ENCODE measurements at regions not wholly inside any gene's neighbourhood (a gene's known extent, or its start where the extent isn't known, plus 50 kb on each side); places are given as distances from the start of the nearest gene placed in this dataset.

DNA sequence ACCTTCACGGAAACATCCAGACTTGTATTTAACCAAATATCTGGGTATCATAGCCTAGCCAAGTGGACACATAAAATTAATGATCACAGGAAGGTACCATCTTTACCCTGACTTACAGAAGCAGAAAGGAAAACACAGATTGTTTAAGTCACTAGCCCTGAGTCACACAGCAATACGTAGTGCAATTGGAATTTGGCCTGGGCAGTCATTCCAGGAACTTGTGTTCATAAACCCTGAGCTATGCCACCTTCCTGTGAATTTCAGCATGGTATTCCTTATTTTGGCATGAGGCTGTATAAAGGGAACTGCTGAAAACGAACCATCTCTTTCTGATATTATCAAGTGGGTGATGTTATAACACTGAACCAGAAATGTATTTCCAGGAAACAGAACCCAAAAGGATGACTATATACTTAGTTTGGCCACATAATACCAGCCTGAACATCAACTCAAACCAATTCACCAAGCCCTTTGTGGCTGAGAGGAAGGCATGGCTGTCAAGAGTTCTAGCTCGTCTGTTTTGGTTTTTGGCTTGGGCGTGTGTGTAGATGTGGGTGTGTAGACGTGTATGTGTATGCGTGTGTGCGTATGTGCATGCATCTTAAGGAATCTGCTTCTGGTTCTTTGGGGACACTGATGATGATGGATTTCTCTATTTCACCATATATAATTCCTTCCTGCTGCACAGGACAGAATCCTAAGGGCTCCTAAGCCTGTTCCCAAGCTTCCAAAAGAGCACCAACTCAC is 533.4 kb upstream of the ID2 start:
- no peak overlapping the region for H3K4me3 Mint-ChIP-seq
- Histone ChIP-seq H3K36me3 (ENCODE audit: control insufficient read depth, insufficient read depth, low read length) (no peaks in the 10 kb centered on the region), H3K4me1 (ENCODE audit: control insufficient read depth, insufficient read depth, low read length) (no peaks in the 10 kb centered on the region), H3K4me3 (ENCODE audit: low read length) (no peak overlapping the region), H3K9me3 (ENCODE audit: control insufficient read depth, low read length) (no peaks in the 10 kb centered on the region), H3K9ac (ENCODE audit: extremely low read depth, low read length, poor library complexity, severe bottlenecking) (no peak overlapping the region), H3K27me3 (ENCODE audit: control insufficient read depth, insufficient read depth, low read length, poor library complexity, severe bottlenecking) (no peaks in the 10 kb centered on the region), H3K27ac (ENCODE audit: low read depth, low read length) (no peak overlapping the region)
- H3K36me3 Mint-ChIP-seq (ENCODE audit: low read depth) = no peaks in the 10 kb centered on the region
- H3K27ac Mint-ChIP-seq = no peak overlapping the region
- DNase-seq = no peak
- H3K9me3 Mint-ChIP-seq = no peaks in the 10 kb centered on the region
- H3K27me3 Mint-ChIP-seq (ENCODE audit: insufficient read depth) = no peaks in the 10 kb centered on the region
- WGBS, 2 experiments (ENCODE audit: insufficient coverage in 1 of 2, insufficient read length in 1 of 2) = 91 to 100% methylated on average over 2 to 6 of the region's 8 CpGs
- TF ChIP-seq, protein P1, sequence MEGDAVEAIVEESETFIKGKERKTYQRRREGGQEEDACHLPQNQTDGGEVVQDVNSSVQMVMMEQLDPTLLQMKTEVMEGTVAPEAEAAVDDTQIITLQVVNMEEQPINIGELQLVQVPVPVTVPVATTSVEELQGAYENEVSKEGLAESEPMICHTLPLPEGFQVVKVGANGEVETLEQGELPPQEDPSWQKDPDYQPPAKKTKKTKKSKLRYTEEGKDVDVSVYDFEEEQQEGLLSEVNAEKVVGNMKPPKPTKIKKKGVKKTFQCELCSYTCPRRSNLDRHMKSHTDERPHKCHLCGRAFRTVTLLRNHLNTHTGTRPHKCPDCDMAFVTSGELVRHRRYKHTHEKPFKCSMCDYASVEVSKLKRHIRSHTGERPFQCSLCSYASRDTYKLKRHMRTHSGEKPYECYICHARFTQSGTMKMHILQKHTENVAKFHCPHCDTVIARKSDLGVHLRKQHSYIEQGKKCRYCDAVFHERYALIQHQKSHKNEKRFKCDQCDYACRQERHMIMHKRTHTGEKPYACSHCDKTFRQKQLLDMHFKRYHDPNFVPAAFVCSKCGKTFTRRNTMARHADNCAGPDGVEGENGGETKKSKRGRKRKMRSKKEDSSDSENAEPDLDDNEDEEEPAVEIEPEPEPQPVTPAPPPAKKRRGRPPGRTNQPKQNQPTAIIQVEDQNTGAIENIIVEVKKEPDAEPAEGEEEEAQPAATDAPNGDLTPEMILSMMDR (conservative IDR thresholded peaks at IDR 0.05) = no peak
- H3K4me1 Mint-ChIP-seq = no peaks in the 10 kb centered on the region

DNA sequence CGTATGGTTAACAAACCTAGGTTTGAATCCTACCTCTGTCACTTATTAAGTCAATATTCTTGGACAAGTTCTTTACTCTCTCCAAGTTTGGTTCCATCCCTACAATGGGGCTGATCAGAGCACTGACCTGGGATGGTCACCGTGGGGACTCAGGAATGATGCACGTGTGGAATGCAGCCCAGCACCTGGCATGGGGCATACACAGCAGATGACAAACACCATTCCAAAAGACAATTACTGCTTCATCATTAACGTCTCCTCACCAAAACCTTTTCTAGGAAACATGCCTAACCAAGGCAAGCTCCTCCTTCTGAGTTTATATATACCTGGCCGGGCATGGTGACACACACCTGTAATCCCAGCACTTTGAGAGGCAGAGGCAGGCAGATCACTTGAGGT is 532.9 kb upstream of the ID2 start:
- Mint-ChIP-seq H3K27me3 (ENCODE audit: insufficient read depth) (no peaks in the 10 kb centered on the region), H3K9me3 (no peaks in the 10 kb centered on the region), H3K4me1 (no peaks in the 10 kb centered on the region), H3K4me3 (no peak overlapping the region), H3K36me3 (ENCODE audit: low read depth) (no peaks in the 10 kb centered on the region), H3K27ac (no peak overlapping the region)
- DNase-seq = no peak
- H3K36me3 ChIP-seq (ENCODE audit: control insufficient read depth, insufficient read depth, low read length) = no peaks in the 10 kb centered on the region
- no peaks in the 10 kb centered on the region for H3K4me1 ChIP-seq (ENCODE audit: control insufficient read depth, insufficient read depth, low read length)
- TF ChIP-seq, protein P1 (conservative IDR thresholded peaks at IDR 0.05) = no peak
- no peak overlapping the region for H3K4me3 ChIP-seq (ENCODE audit: low read length)
- no peaks in the 10 kb centered on the region for H3K27me3 ChIP-seq (ENCODE audit: control insufficient read depth, insufficient read depth, low read length, poor library complexity, severe bottlenecking)
- no peak overlapping the region for H3K27ac ChIP-seq (ENCODE audit: low read depth, low read length)
- 83 to 96% methylated on average over 3 to 5 of the region's 5 CpGs for WGBS, 2 experiments (ENCODE audit: insufficient coverage in 1 of 2, insufficient read length in 1 of 2)
- H3K9me3 ChIP-seq (ENCODE audit: control insufficient read depth, low read length) = no peaks in the 10 kb centered on the region
- no peak overlapping the region for H3K9ac ChIP-seq (ENCODE audit: extremely low read depth, low read length, poor library complexity, severe bottlenecking)

DNA sequence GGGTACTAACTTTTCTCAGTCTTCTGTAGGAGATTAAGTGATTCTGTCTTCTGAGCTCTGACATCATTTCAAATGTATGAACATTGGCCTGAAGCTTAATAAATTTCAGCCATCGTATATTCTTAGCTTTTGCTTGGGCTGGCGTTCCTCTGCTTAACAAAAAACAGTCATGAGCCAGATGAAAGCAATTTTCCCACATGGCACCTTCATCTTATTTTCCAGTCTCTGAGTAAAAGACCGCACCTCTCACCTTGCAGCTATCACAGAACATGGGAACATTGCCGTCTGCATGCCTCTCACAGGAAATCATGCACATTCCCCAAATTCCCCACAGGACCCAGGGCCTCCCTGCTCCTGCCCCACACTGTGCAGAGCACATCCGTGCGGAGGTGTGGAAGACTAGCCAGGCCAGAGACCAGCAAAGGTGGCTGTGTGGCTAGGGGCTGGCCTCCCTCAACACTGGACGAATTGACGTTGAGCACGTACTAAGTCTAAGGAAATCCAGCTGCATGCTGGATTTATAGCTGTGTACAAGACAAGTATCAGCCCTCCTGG is 531.8 kb upstream of the ID2 start:
- no peaks in the 10 kb centered on the region for H3K36me3 Mint-ChIP-seq (ENCODE audit: low read depth)
- no peaks in the 10 kb centered on the region for H3K27me3 Mint-ChIP-seq (ENCODE audit: insufficient read depth)
- Histone ChIP-seq H3K27me3 (ENCODE audit: control insufficient read depth, insufficient read depth, low read length, poor library complexity, severe bottlenecking) (no peaks in the 10 kb centered on the region), H3K4me3 (ENCODE audit: low read length) (no peak overlapping the region), H3K9me3 (ENCODE audit: control insufficient read depth, low read length) (no peaks in the 10 kb centered on the region), H3K36me3 (ENCODE audit: control insufficient read depth, insufficient read depth, low read length) (no peaks in the 10 kb centered on the region), H3K9ac (ENCODE audit: extremely low read depth, low read length, poor library complexity, severe bottlenecking) (no peak overlapping the region), H3K27ac (ENCODE audit: low read depth, low read length) (no peak overlapping the region), H3K4me1 (ENCODE audit: control insufficient read depth, insufficient read depth, low read length) (no peaks in the 10 kb centered on the region)
- no peaks in the 10 kb centered on the region for H3K9me3 Mint-ChIP-seq
- DNase-seq = peak; percentile 80
- WGBS, 2 experiments (ENCODE audit: insufficient coverage in 1 of 2, insufficient read length in 1 of 2) = 89 to 91% methylated on average over 5 to 9 of the region's 9 CpGs
- H3K27ac Mint-ChIP-seq = no peak overlapping the region
- H3K4me3 Mint-ChIP-seq = no peak overlapping the region
- TF ChIP-seq, protein P1 (conservative IDR thresholded peaks at IDR 0.05) = no peak
- H3K4me1 Mint-ChIP-seq = no peaks in the 10 kb centered on the region

Measured in endodermal cell (in vitro differentiated cells).